GM18858 (cell line): ENCODE measurements at regions not wholly inside any gene's neighbourhood (a gene's known extent, or its start where the extent isn't known, plus 50 kb on each side); places are given as distances from the start of the nearest gene placed in this dataset.

Experiments
- ATAC-seq: cut with Tn5 transposase; IDR thresholded peaks from one replicate; pipeline ENCODE4 v1.9.1; 2021; ENCODE audit not compliant: unreplicated experiment

DNA sequence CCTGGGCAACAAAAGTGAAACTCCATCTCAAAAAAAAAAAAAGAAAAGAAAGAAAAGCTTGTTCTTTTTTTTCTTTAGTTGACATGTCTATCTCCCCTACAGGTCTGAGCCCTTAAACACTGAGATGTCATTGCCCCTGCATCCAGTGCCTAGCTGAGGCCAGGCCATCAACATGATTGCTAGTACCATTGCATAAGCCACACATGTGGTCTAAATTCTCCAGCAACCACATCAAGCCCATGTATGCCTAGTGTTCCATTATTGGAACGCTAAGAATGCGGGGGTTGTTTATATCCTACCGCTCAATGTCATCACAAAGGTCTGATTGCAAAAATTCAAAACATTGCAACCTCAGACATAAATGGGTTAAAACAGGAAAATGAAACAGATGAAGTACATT lies 62.7 kb downstream of the NPTX2 start:
- ATAC-seq, result no peak

DNA sequence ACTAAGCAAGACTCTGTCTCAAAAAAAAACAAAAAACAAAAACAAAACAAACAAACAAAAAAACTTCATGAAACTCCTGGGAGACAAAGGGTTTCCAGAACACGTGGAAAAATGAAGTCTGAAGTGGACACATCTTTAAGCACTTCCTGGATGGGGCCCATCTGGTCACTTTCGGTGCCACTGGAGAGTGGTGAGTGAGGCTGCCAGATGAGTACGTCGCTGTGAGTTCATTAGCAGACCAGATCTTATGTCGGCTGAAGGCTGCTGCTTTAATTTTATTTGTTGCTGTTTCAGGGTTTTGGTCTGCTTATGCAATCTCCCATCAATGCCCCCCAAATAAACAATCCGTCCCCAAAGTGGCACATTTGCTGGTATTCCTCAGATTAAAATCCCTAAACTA lies 64.4 kb downstream of the NPTX2 start:
- no peak for ATAC-seq

DNA sequence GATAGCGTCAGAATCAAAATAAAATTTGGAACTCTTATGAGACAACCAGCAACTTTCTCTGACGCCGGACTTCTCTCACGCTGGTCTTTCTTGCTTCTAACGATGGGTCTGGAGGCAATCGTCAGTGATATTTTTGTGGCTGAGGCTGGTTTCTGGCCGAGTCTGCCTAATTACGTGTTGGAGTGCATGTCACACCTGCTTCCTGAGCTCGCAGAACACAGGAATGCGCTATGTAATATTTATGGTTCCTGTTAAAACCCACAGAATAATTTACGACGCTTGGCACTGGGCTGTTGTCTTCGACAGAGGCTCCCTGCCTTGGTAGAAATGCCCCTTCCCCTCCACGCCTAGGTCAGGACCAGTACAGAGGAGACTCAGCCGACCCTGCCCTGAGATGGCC lies 64.9 kb downstream of the NPTX2 start:
- no peak for ATAC-seq

DNA sequence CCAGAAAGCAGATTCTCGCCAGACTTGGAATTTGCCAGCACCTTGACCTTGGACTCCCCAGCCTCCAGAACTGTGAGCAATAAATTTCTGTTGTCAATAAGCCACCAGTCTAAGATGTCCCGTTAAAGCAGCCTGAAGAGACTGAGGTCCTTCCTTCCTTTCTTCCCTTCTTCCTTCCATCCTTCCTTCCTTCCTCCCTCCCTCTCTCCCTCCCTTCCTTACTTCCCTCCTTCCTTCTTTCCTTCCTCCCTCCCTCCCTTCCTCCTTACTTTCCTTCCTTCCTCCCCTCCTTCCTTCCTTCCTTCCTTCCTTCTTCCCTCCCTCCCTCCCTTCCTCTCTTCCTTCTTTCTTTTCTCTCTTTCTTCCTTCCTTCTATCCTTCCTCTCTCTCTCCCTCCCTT lies 66.4 kb downstream of the NPTX2 start:
- ATAC-seq, result no peak

DNA sequence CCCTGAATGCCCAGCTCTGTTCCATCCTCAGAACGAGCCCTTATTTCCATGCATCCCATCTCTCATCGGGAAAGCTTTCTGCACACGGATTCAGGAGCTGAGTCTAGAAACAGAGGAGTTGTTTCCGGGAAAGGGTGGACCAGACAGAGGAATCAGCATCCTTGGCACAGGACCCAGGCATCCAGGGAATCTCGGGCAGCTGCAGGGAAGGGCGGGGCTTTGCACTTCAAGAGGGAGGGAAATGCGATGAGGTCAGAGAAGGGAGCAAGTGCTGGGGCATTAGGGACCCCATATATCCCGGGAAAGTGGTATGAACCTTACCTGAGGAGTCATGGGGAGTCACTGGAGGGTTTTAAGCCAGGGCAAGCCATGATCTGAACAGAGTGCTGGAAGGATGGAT lies 68.5 kb downstream of the NPTX2 start:
- ATAC-seq, result no peak

DNA sequence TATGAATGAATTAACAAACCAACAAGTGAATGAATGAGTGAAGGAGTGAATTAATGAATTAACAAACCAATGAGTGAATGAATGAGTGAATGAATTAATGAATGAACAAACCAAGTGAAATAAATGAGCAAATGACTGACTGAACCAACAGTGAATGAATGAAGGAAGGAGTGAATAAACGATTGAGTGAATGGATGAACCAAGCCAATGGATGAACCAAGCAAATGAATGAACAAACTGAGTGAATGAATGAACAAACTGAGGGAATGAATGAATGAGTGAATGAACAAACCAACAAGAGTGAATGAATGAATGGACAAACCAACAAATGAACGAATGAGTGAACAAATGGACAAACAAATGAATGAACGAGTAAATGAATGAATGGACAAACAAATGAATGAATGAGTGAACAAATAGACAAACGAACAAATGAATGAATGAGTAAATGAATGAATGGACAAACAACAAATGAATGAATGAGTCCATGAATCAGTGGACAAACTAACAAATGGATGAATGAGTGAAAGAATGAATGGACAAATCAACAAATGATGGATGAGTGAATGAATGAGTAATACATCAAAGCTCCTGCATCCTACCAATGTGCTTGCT lies 69.5 kb downstream of the NPTX2 start:
- no peak for ATAC-seq

DNA sequence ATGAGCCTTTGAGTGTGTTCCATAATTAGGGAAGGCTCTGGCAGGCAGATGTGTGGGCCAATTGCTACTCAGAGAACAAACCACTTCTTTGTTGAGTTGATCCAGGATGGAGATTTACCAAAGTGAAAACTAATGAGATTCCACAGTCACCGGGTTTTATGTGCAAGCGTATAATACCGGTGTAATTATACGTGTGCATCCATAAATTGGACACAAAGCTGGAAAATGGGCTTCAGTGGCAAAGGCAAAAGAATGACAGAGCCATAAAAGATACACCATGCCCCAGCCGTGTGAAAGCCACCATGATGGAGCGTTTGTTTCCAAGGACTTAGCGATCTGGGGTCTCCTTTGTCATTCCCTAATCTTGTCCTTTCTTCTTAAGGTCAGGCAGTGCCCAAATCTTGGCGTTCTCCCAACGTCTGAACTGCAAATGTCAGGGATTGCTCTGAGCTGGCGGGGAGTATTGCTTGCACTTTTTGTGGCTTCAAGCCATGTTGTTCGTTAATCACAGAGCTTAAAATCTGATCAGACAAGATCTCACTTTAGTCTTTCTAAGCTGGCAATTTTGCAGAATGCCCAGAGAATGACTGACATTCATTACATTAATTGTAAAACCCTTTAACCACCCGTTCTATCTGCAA lies 70.1 kb downstream of the NPTX2 start:
- ATAC-seq, result no peak

DNA sequence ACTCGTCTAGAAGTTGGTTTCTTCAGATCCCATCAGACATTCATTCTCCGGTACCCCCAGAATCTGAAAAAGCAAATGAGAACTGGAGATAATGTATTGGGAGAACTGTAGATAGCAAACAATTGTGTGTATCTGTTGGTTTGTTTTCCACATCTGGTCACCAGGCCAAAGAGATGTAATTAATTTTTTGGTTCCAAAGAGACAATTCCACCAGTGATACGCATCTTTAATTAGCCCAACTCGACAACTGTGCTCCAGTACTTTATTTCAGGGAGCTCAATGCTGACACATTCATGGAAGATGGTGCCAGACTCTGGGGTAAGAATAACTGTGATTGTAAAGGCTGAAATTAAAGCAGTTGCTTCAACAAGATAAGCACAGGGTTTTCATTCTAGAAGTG lies 74.5 kb downstream of the NPTX2 start:
- ATAC-seq, result no peak

DNA sequence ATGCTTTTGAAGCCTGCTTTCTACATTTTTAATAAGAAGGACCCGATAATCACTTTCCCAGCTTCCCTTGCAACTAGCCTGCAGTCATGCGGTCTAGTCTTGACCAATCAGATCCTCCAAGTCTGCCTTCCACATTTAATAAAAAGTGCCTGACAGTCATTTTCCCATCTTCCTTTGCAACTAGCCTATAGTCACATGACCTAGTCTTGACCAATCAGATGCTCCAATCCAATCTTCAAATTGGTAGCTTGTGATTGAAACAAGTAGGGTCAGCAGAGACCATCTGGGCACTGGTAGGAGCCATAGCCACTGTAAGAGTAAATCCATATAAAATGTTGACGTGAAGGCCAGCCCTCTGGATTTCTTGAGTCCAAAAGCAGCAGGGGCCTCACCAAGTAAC lies 80.0 kb downstream of the NPTX2 start:
- no peak for ATAC-seq

DNA sequence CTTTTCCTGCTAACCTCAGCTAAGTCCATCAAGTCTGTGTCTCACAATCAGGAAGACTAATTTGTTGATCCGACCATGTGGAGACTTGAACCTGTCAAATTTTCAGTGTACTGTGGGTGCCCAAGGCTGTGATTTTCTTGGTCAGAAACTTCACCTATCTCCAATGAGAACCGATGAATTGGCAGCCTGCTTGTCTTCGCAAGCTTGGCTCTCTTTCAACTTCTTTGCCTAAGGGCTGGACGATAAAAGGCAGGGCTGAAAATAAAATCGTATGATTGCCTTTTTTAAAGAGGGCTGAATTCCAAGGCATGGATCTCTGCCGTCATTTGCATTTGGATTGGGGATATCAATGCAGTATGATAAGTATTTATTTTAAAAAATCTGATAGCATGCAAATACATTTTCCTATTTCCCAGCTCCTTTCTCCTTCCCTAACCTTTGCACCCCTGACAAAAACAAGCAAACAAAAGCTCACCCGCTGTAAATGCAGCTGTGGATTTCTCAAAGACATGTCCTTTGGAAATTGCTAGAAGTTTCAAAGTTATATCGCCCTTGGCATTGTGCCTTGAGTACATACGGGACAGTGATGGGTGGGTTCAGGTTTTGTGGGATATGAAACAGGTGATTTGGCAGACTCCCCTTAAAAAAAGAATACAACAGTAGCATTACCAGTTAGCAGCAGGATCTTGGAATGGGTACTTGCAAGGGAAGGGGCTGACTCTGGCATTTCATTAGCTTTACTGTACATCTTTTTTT lies 80.6 kb downstream of the NPTX2 start:
- ATAC-seq, result no peak

DNA sequence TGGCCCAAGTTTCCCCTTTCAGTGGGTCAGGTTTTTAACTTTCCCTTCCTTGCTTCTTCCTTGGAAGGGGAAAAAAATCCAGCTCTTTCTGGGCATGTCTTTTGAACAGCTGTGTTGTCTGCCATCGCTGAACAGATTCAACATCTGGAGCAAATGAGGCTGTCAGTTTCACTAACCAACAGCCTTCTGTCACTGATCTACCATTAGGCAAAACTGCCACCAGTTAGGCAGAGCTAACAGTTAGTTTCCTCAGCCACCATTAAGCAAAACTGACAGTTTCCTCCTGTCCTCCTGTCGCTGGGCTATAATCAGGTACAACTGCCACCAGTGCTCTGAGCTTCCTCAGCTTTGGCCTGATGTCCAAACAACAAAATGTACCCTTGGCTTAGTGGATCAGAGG lies 81.9 kb downstream of the NPTX2 start:
- no peak for ATAC-seq

DNA sequence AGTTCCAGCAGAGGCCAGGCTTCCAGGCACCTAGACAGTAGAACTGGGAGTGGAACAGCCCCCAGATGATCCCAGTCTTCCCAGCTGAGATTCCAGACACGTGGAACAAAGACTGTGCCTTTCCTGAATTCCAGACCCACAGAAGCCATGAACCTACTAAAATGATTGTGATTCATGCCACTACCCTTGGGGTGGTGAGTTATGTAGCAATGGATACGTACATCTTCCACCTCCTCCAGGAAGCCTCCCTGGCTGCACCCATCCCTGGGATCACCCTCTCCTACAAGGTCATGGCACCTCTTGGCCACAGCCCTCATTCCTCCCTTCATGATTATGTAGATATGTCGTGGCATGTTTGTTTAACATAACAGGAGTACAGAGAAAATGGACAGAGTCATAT lies 83.4 kb downstream of the NPTX2 start:
- no peak for ATAC-seq

DNA sequence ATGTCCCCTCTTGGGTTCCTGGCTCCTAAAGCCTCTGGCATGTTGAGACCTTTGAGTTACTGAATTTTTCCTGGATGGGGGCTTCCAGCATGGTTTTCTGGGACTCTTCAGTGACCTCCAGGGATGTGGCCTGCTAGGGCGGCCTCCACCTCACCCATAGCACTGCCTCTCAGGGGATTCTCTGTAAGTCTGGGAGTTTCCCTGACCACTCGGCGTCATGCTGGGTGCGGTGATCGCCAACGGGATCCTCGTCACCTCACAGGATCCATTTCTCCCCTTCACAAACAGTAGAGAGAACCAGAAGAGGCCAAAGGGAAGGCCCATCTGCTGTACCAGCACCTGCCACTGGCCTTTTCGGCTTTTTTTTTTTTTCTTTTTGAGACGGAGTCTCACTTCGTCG lies 84.3 kb downstream of the NPTX2 start:
- ATAC-seq, result no peak

DNA sequence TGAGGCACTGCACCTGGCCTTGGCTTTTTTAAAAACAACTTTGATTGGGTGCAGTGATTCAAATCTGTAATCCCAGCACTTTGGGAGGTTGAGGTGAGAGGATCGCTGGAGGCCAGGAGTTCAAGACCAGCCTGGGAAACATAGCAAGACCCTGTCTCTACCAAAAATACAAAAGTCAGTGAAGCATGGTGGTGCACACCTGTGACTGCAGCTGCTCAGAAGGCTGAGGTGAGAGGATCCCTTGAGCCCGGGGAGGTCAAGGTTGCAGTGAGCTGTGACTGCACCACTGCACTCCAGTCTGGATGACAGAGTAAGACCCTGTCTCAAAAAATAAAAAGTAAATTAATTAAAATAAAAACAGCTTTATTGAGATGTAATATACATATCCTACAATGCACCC lies 84.9 kb downstream of the NPTX2 start:
- ATAC-seq, result no peak

DNA sequence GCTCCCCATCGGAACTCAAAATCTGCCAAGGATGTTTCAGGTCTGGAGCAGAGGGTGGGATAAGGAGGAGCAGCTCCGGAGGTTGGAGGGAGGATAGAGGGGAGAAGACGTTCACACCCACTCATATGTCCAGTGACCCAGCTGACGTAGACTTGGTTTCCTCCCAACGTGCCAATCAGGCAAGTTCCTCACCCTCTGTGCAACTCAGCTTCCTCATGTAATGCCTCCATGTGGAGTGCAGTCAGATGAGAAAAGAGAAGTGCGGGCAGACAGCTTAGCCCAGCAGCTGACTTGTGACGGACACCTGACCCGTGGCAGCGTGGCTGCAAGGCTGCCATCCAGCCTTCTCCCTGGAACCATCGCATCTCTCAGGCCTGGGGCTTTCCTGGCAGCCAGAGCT lies 86.8 kb downstream of the NPTX2 start:
- no peak for ATAC-seq

DNA sequence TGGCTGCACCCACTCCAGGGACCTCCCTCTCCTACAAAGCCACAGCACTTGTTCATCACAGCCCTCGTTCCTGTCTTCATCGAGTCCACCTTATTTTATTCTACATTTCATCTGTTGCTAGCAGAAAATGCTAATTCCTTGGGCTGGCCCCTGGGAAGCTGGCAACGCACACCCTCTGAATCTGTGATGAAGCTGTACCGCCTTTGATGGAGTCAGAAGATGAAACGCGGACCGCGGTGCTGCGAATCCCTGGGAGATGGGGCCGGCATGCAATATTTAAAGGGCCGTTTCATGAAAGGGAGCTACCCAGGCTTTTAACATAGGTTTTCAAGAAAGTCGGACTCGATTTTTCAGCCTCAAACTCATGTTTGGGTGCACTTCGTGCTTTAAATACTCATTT lies 88.5 kb downstream of the NPTX2 start:
- no peak for ATAC-seq

DNA sequence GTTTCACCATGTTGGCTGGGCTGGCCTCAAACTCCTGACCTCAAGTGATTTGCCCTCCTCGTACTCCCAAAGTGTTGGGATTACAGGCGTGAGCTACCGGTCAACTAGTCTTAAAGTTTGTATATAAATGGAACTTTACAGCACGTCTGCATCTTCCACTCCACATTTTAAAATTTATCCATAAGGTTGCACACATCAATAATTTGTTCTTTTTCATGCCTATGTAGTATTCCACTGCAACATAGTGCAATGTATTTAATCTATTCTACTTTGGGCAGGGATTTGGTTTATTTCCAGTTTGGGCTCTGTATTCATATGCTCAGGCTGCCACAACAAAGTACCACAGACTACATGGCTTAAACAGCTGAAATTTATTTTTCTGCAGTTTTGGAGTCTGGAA lies 90.0 kb downstream of the NPTX2 start:
- no peak for ATAC-seq

DNA sequence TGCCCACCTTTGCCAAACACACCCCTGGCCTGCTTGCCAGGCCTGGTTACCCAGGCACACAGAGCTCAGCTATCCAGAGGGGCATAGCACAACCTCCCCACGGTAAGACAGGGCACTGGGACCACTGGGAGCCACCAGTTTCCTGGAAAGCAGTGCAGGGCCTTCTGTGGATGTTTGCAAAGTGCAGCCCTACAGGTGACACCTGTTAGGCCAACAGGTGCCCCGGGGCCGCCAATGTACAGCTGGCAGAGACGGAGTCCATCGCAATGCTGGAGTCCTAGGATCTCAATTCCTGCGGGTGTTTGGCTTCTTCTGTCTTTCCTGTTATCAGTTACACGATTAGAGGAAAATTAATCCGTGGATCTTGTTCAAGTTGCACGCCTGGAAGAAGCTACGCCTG lies 94.9 kb downstream of the NPTX2 start:
- no peak for ATAC-seq

DNA sequence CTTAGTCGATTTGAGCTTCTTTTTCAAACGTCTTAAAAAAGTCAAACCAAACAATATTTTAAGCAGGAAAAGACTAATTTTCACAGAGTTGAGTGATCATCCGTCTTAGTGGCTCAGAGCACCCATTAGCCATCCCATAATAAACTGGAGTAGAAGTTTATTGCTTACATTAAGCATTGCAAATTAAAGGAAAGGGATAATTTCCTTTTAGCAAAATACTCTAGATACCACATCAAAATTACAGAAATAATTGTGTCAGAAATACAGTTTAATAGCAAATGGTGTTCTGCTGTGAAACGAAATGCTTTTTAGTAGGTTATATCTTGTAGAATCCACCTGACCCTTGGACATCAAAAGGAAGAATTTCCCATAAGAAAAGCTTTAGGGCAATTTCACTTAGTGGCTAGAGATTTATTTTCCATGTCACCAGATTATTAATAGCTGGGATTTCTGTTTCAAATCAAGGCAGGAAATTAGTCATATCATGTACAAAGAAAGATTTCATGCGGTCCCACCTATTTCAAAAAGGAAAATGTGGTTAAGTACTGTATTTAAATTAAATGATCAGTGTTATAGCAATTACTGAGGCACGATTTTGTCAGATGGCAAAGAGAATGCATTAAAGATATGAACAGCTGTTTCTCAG lies 96.2 kb downstream of the NPTX2 start:
- no peak for ATAC-seq

DNA sequence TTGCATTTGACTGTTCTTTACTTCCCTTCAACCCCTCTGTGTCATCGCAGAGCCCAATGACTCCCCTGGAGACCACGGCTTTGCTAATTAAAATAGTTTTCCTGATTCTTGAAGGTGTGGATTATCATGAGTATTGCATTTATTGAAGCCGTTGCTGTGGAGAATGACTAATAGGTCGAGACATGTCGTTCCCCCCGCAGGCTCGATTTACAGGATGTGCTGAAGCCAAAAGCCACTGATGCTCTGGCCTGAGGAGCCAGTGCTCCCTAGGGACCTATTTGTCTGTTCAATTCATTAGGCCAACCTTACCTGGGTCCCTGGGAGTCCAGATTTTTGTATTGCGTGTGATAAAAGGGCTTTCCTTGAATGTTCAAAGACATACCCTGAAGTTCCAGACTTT lies 102.3 kb downstream of the NPTX2 start:
- no peak for ATAC-seq

DNA sequence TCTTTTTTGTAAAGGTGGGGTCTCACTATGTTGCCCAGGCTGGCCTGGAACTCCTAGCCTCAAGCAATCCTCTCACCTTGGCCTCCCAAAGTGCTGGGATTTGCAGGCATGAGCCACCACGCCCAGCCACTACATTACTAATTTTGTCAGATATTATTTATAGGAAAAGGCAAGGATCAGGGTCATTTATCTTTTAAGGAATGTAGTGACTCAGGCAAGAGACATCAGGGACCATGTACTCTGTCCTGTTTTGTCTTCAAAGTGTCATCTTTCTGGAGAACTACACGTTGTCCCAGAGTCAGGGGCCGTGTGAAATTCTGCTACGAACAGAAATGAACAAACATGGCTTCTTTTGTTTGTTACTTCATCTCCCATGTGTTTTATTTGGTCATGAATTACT lies 105.3 kb downstream of the NPTX2 start:
- no peak for ATAC-seq

DNA sequence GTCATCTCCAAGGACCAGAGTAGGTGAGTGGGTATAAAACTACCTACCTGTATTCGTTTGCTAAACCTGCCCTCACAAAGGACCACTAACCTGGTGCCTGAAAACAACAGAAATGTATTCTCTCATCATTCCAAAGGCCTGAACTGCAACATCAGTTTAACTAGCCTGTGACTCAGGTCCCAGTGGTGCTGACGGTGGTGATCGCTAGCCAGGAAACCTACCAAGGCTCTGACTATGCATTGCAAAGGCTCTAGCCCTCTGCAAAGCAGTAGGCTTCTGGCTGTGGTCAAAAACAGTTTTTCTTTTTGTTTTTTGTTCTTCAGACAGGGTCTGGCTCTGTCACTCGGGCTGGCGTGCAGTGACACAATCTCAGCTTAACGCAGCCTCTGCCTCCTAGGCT lies 107.5 kb downstream of the NPTX2 start:
- no peak for ATAC-seq
